ENCODE measurements at regions not wholly inside any gene's neighbourhood (a gene's known extent, or its start where the extent isn't known, plus 50 kb on each side); places are given as distances from the start of the nearest gene placed in this dataset.

DNA sequence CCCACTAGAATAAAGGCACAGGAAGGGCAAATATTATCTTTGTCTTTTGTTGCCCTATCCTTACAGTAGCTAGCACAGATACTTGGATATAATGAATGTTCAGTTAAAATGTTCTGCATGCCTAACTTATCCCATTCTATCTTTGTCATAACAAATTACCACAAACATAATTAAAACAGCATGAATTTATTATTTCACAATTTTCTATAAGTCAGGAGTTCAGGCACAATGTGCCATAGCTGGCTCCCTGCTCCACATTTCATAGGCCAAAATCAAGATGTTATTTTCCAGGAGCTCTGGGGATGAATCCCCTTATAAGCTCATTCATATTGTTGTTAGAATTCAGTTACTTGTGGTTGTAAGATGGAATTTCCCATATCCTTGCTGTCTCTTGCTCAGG lies 975.5 kb downstream of the IGSF11 start:
- Histone ChIP-seq H3K56ac (replicated peaks; ENCODE audit: insufficient read length, low read depth, low read length) (no peak overlapping the region), H2BK15ac (ENCODE audit: low read length) (no peak overlapping the region), H3K4me2 (ENCODE audit: insufficient read depth in 1 of 2, low read depth in 2 of 2, low read length in 2 of 2) (no peak overlapping the region), H3K23me2 (ENCODE audit: low read depth, low read length) (no peaks in the 10 kb centered on the region), H4K20me1 (replicated peaks in 1 of 2; ENCODE audit: control insufficient read depth in 1 of 2, insufficient read depth in 2 of 2, low read length in 2 of 2) (no peaks in the 10 kb centered on the region), H3K9me3 (ENCODE audit: insufficient read depth in 2 of 2, low read depth in 1 of 2, low read length in 1 of 2) (no peaks in the 10 kb centered on the region), H3K79me1 (ENCODE audit: low read depth, low read length) (no peaks in the 10 kb centered on the region), H2BK12ac (ENCODE audit: low read depth, low read length) (no peak overlapping the region), H3K4me1 (replicated peaks in 1 of 4; ENCODE audit: control insufficient read depth in 3 of 4, insufficient read depth in 4 of 4, low read length in 3 of 4) (no peaks in the 10 kb centered on the region), H2AK5ac (ENCODE audit: low read depth, low read length) (no peak overlapping the region), H2AFZ (ENCODE audit: low read length) (no peak overlapping the region), H4K91ac (replicated peaks; ENCODE audit: insufficient read length, low read length) (no peak overlapping the region), H2BK120ac (replicated peaks; ENCODE audit: low read depth, low read length) (no peak overlapping the region), H3K23ac (ENCODE audit: insufficient read length) (no peak overlapping the region), H3K18ac (ENCODE audit: extremely low read depth, low read length) (no peak overlapping the region), H2BK20ac (ENCODE audit: low read length) (no peak overlapping the region), H3K9ac (replicated peaks in 1 of 4; ENCODE audit: extremely low read depth in 1 of 4, low read depth in 3 of 4, low read length in 3 of 4) (no peak overlapping the region), H3K4me3 (ENCODE audit: extremely low read depth in 1 of 4, insufficient read depth in 2 of 4, low read depth in 3 of 4, low read length in 4 of 4) (no peak overlapping the region), H4K8ac (ENCODE audit: extremely low read depth, insufficient read depth, low read length) (no peak overlapping the region), H3K4ac (replicated peaks; ENCODE audit: insufficient read length, low read depth, low read length) (no peak overlapping the region), H4K5ac (ENCODE audit: insufficient read length, low read depth, low read length) (no peak overlapping the region), H3K36me3 (ENCODE audit: control insufficient read depth in 2 of 4, insufficient read depth in 4 of 4, low read length in 3 of 4) (no peaks in the 10 kb centered on the region), H3K27ac (ENCODE audit: low read depth, low read length) (no peak overlapping the region), H3K79me2 (ENCODE audit: control insufficient read depth in 1 of 2, insufficient read depth in 2 of 2, low read length in 2 of 2) (no peaks in the 10 kb centered on the region), H2BK5ac (ENCODE audit: low read depth, low read length) (no peak overlapping the region), H3K27me3 (replicated peaks in 1 of 4; ENCODE audit: control insufficient read depth in 3 of 4, extremely low read depth in 1 of 4, insufficient read depth in 3 of 4, low read length in 3 of 4) (no peaks in the 10 kb centered on the region), H3K14ac (ENCODE audit: insufficient read length) (no peak overlapping the region)
- no peak for DNase-seq (ENCODE audit: low read depth in 1 of 2, low spot score in 2 of 2)
- CTCF ChIA-PET (ENCODE audit: partially characterized antibody), result no interaction called here
- TF ChIP-seq, protein P1, sequence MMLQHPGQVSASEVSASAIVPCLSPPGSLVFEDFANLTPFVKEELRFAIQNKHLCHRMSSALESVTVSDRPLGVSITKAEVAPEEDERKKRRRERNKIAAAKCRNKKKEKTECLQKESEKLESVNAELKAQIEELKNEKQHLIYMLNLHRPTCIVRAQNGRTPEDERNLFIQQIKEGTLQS (IDR thresholded peaks at IDR 0.05; ENCODE audit: insufficient read depth, low read depth, low read length), result no peak
- TF ChIP-seq ASH2L (IDR thresholded peaks at IDR 0.05; ENCODE audit: low read length), result no peak
- no peak for TF ChIP-seq POLR2AphosphoS5 (IDR thresholded peaks at IDR 0.05; ENCODE audit: low read depth, low read length)
- TF ChIP-seq SP2 (IDR thresholded peaks at IDR 0.05; ENCODE audit: low read length), result no peak
- TF ChIP-seq, protein P2, sequence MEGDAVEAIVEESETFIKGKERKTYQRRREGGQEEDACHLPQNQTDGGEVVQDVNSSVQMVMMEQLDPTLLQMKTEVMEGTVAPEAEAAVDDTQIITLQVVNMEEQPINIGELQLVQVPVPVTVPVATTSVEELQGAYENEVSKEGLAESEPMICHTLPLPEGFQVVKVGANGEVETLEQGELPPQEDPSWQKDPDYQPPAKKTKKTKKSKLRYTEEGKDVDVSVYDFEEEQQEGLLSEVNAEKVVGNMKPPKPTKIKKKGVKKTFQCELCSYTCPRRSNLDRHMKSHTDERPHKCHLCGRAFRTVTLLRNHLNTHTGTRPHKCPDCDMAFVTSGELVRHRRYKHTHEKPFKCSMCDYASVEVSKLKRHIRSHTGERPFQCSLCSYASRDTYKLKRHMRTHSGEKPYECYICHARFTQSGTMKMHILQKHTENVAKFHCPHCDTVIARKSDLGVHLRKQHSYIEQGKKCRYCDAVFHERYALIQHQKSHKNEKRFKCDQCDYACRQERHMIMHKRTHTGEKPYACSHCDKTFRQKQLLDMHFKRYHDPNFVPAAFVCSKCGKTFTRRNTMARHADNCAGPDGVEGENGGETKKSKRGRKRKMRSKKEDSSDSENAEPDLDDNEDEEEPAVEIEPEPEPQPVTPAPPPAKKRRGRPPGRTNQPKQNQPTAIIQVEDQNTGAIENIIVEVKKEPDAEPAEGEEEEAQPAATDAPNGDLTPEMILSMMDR (IDR thresholded peaks at IDR 0.05; ENCODE audit: control extremely low read depth in 1 of 3, insufficient read depth in 1 of 3, low read depth in 1 of 3, low read length in 3 of 3), result no peak
- POLR2A ChIA-PET (ENCODE audit: partially characterized antibody), result no interaction called here
- no peak for FAIRE-seq
